Colon (tissue), 2 donors: ENCODE measurements at regions not wholly inside any gene's neighbourhood (a gene's known extent, or its start where the extent isn't known, plus 50 kb on each side); places are given as distances from the start of the nearest gene placed in this dataset.
"Not testable (repeated sequence)": the region's sequence is repeated elsewhere in the genome, so short reads cannot be mapped to it uniquely, and the experiment has no call there.

ENCODE experiments used
- FAIRE-seq: peaks from 2 replicates; lab custom pipeline; 2012; peaks lifted over from hg19 to GRCh38; lab: Jason Lieb, UNC
- donor health status: control.
- donor health status: control.

GRCh38 chr2:56515399-56515798, 331.6 kb downstream of the CCDC85A start:
- FAIRE-seq: no peak

GRCh38 chr2:56519806-56520205, 336.0 kb downstream of the CCDC85A start:
- no peak for FAIRE-seq

- FAIRE-seq: no peak
These were observed 338.9 kb downstream of the CCDC85A start for GRCh38 chr2:56522605-56523089.

GRCh38 chr2:56523816-56524215, 340.0 kb downstream of the CCDC85A start:
- FAIRE-seq: no peak

- FAIRE-seq: no peak
These were observed 348.1 kb downstream of the CCDC85A start for GRCh38 chr2:56531668-56532420.

- FAIRE-seq: no peak
These were observed 350.5 kb downstream of the CCDC85A start for GRCh38 chr2:56534321-56534720.

- FAIRE-seq: no peak
These were observed 354.0 kb downstream of the CCDC85A start for GRCh38 chr2:56537756-56538155.

GRCh38 chr2:56539618-56540017, 355.8 kb downstream of the CCDC85A start:
- FAIRE-seq: no peak

GRCh38 chr2:56540467-56540866, 356.7 kb downstream of the CCDC85A start:
- FAIRE-seq: no peak

- FAIRE-seq: no peak
These were observed 357.1 kb downstream of the CCDC85A start for GRCh38 chr2:56540916-56541315.

GRCh38 chr2:56542213-56542612, 358.4 kb downstream of the CCDC85A start:
- no peak for FAIRE-seq

- no peak for FAIRE-seq
These were observed 381.4 kb downstream of the CCDC85A start for GRCh38 chr2:56565143-56565542.

- no peak for FAIRE-seq
These were observed 387.3 kb downstream of the CCDC85A start for GRCh38 chr2:56571074-56571473.

GRCh38 chr2:56576001-56576400, 392.2 kb downstream of the CCDC85A start:
- FAIRE-seq: no peak

GRCh38 chr2:56580242-56580641, 396.5 kb downstream of the CCDC85A start:
- no peak for FAIRE-seq

GRCh38 chr2:56582570-56582969, 398.8 kb downstream of the CCDC85A start:
- FAIRE-seq: no peak

GRCh38 chr2:56583796-56584315, 400.1 kb downstream of the CCDC85A start:
- no peak for FAIRE-seq

GRCh38 chr2:56587456-56587855, 403.7 kb downstream of the CCDC85A start:
- no peak for FAIRE-seq

GRCh38 chr2:56589194-56589593, 405.4 kb downstream of the CCDC85A start:
- no peak for FAIRE-seq

- FAIRE-seq: no peak
These were observed 406.0 kb downstream of the CCDC85A start for GRCh38 chr2:56589835-56590234.

GRCh38 chr2:56590611-56591010, 406.8 kb downstream of the CCDC85A start:
- no peak for FAIRE-seq

GRCh38 chr2:56606086-56606485, 422.3 kb downstream of the CCDC85A start:
- not testable (repeated sequence) for FAIRE-seq

- FAIRE-seq: no peak
These were observed 429.5 kb downstream of the CCDC85A start for GRCh38 chr2:56613254-56613653.

- FAIRE-seq: no peak
These were observed 430.1 kb downstream of the CCDC85A start for GRCh38 chr2:56613920-56614319.
